IMR-90 (cell line): ENCODE measurements at regions not wholly inside any gene's neighbourhood (a gene's known extent, or its start where the extent isn't known, plus 50 kb on each side); places are given as distances from the start of the nearest gene placed in this dataset.

Source experiments
- ATAC-seq: fragments of 200-7000 bp; cut with Tn5 transposase; 2 replicates; pipeline ENCODE4 v1.9.1; 2020; ENCODE audit warnings: low read depth, mild to moderate bottlenecking, moderate library complexity
- BruUV-seq: library from RNA; stranded (reverse); fragments of 400-500 nt; replicated peaks from 2 replicates; lab custom pipeline; 2021; lab: Mats Ljungman, UMichigan
- CTCF ChIA-PET: fragments of 300-600 bp; formaldehyde crosslinking; extraction: SDS; loops from one replicate; lab custom pipeline; 2021; ENCODE audit warnings: antibody characterized with exemption; lab: Yijun Ruan, JAX
- POLR2A ChIA-PET: fragments of 300-600 bp; sonication (Branson Sonifier 250); formaldehyde crosslinking; loops from one replicate; lab custom pipeline; 2022; ENCODE audit warnings: antibody characterized with exemption; ENCODE audit not compliant: unreplicated experiment; lab: Charles Lee
- DNase-seq: peaks from one replicate; pipeline ENCODE4 v3.0.0; 2013
- H2AFZ ChIP-seq: replicated peaks from 2 replicates; pipeline ENCODE3; 2013; ENCODE audit warnings: low read length, mild to moderate bottlenecking; ENCODE audit not compliant: poor library complexity
- H2AK5ac ChIP-seq: 2 replicates; pipeline ENCODE4 v1.6.1; 2013; ENCODE audit warnings: low read depth, low read length, inconsistent platforms
- H2AK9ac ChIP-seq: replicated peaks from 2 replicates; pipeline ENCODE3; 2013; ENCODE audit warnings: mild to moderate bottlenecking, low read depth, low read length, moderate library complexity; ENCODE audit not compliant: poor library complexity
- H2BK120ac ChIP-seq: 2 replicates; pipeline ENCODE4 v1.6.1; 2013; ENCODE audit warnings: low read depth, low read length, inconsistent platforms
- H2BK15ac ChIP-seq: 3 replicates; pipeline ENCODE4 v1.6.1; 2013; ENCODE audit warnings: low read depth, low read length, inconsistent platforms
- H2BK20ac ChIP-seq: 2 replicates; pipeline ENCODE4 v1.6.1; 2013; ENCODE audit warnings: low read depth, mild to moderate bottlenecking, inconsistent platforms, low read length, moderate library complexity
- H2BK5ac ChIP-seq: 2 replicates; pipeline ENCODE4 v1.6.1; 2013; ENCODE audit warnings: mild to moderate bottlenecking, low read depth, low read length, inconsistent platforms; ENCODE audit not compliant: poor library complexity, severe bottlenecking
- H3K14ac ChIP-seq: replicated peaks from 2 replicates; pipeline ENCODE4 v1.6.1; 2013; ENCODE audit warnings: low read depth, low read length, inconsistent platforms
- H3K18ac ChIP-seq: 2 replicates; pipeline ENCODE4 v1.6.1; 2013; ENCODE audit warnings: low read depth, low read length, control low read depth
- H3K23ac ChIP-seq: 2 replicates; pipeline ENCODE4 v1.6.1; 2013; ENCODE audit warnings: low read depth, low read length, inconsistent platforms
- H3K27ac ChIP-seq: 2 replicates; pipeline ENCODE4 v1.5.1; 2013; ENCODE audit warnings: mild to moderate bottlenecking, control low read depth, low read length; ENCODE audit not compliant: insufficient read depth
- H3K27me3 ChIP-seq: 2 replicates; pipeline ENCODE4 v1.6.1; 2013; ENCODE audit warnings: low read length; ENCODE audit not compliant: control insufficient read depth, insufficient read depth
- H3K36me3 ChIP-seq: 2 replicates; pipeline ENCODE4 v1.6.1; 2013; ENCODE audit warnings: low read length, mixed read lengths; ENCODE audit not compliant: control insufficient read depth, insufficient read depth
- H3K4ac ChIP-seq: 2 replicates; pipeline ENCODE4 v1.6.1; 2013; ENCODE audit warnings: low read depth, low read length, inconsistent platforms
- H3K4me1 ChIP-seq: 2 replicates; pipeline ENCODE4 v1.6.1; 2013; ENCODE audit warnings: low read length, mixed read lengths; ENCODE audit not compliant: control insufficient read depth, insufficient read depth
- H3K4me2 ChIP-seq: 2 replicates; pipeline ENCODE4 v1.6.1; 2013; ENCODE audit warnings: low read depth, mild to moderate bottlenecking, control low read depth, low read length, moderate library complexity
- H3K4me3 ChIP-seq: 2 replicates; pipeline ENCODE4 v1.5.1; 2013; ENCODE audit warnings: low read depth, mild to moderate bottlenecking, control low read depth, low read length, moderate library complexity; ENCODE audit not compliant: insufficient read depth
- H3K56ac ChIP-seq: 2 replicates; pipeline ENCODE4 v1.6.1; 2013; ENCODE audit warnings: low read length, inconsistent platforms; ENCODE audit not compliant: insufficient read depth; ENCODE audit errors: extremely low read depth
- H3K79me1 ChIP-seq, 2 experiments: 2 replicates each; pipeline ENCODE4 v1.6.1; 2013; ENCODE audit warnings: low read length in 2 of 2, inconsistent platforms in 1 of 2, low read depth in 1 of 2
- H3K9ac ChIP-seq: 2 replicates; pipeline ENCODE4 v1.6.1; 2013; ENCODE audit warnings: low read depth, low read length, control low read depth
- H3K9me1 ChIP-seq: 2 replicates; pipeline ENCODE4 v1.6.1; 2013; ENCODE audit warnings: low read length, inconsistent platforms; ENCODE audit not compliant: insufficient read depth
- H3K9me3 ChIP-seq: 2 replicates; pipeline ENCODE4 v1.6.1; 2013; ENCODE audit warnings: low read length; ENCODE audit not compliant: control insufficient read depth, insufficient read depth
- H4K20me1 ChIP-seq: 2 replicates; pipeline ENCODE4 v1.6.1; 2013; ENCODE audit warnings: low read length, inconsistent platforms; ENCODE audit not compliant: insufficient read depth
- H4K5ac ChIP-seq: 2 replicates; pipeline ENCODE4 v1.6.1; 2013; ENCODE audit warnings: mild to moderate bottlenecking, low read depth, low read length, control low read depth
- H4K8ac ChIP-seq, 2 experiments: 2 replicates each; pipeline ENCODE4 v1.6.1; 2013; ENCODE audit warnings: low read depth in 2 of 2, low read length in 2 of 2, control low read depth in 1 of 2, inconsistent platforms in 1 of 2
- H4K91ac ChIP-seq: 2 replicates; pipeline ENCODE4 v1.6.1; 2013; ENCODE audit warnings: low read depth, low read length, inconsistent platforms; ENCODE audit not compliant: insufficient read depth
- BHLHE40 ChIP-seq: fragments of 150-350 bp; IDR thresholded peaks from 2 replicates; pipeline ENCODE4 v1.6.1; 2016; ENCODE audit warnings: mild to moderate bottlenecking, low read depth, low read length
- CEBPB ChIP-seq: IDR thresholded peaks from 2 replicates; pipeline ENCODE4 v1.6.1; 2012; ENCODE audit warnings: low read depth, low read length, improper control_type of control experiment
- CHD1 ChIP-seq: IDR thresholded peaks from 2 replicates; pipeline ENCODE4 v1.6.1; 2012; ENCODE audit warnings: low read depth, low read length, improper control_type of control experiment
- CTCF ChIP-seq: conservative IDR thresholded peaks from 2 replicates; pipeline ENCODE4 v1.5.1; 2012; ENCODE audit warnings: mild to moderate bottlenecking, low read depth, low read length, improper control_type of control experiment
- ELK1 ChIP-seq: fragments of 150-350 bp; IDR thresholded peaks from 2 replicates; pipeline ENCODE4 v1.6.1; 2016; ENCODE audit warnings: low read depth, mild to moderate bottlenecking, low read length, moderate library complexity, borderline replicate concordance
- FOS ChIP-seq: fragments of 150-350 bp; IDR thresholded peaks from 2 replicates; pipeline ENCODE4 v1.6.1; 2016; ENCODE audit warnings: low read depth, low read length
- MAFK ChIP-seq: IDR thresholded peaks from 2 replicates; pipeline ENCODE4 v1.6.1; 2012; ENCODE audit warnings: low read depth, low read length, improper control_type of control experiment
- MAZ ChIP-seq: IDR thresholded peaks from 2 replicates; pipeline ENCODE4 v1.6.1; 2012; ENCODE audit warnings: low read depth, mild to moderate bottlenecking, low read length, improper control_type of control experiment, moderate library complexity, borderline replicate concordance
- MXI1 ChIP-seq: IDR thresholded peaks from 2 replicates; pipeline ENCODE4 v1.6.1; 2012; ENCODE audit warnings: low read depth, mild to moderate bottlenecking, low read length, moderate library complexity, borderline replicate concordance
- NFE2L2 ChIP-seq: fragments of 150-350 bp; IDR thresholded peaks from 2 replicates; pipeline ENCODE4 v1.6.1; 2016; ENCODE audit warnings: low read depth, mild to moderate bottlenecking, low read length
- POLR2A ChIP-seq: IDR thresholded peaks from 2 replicates; pipeline ENCODE4 v1.6.1; 2012; ENCODE audit warnings: mild to moderate bottlenecking, low read depth, low read length
- RAD21 ChIP-seq: IDR thresholded peaks from 2 replicates; pipeline ENCODE4 v1.6.1; 2012; ENCODE audit warnings: low read length, improper control_type of control experiment
- RCOR1 ChIP-seq: IDR thresholded peaks from 2 replicates; pipeline ENCODE4 v1.6.1; 2012; ENCODE audit warnings: mild to moderate bottlenecking, low read length, improper control_type of control experiment; ENCODE audit not compliant: insufficient replicate concordance
- RFX5 ChIP-seq: IDR thresholded peaks from 2 replicates; pipeline ENCODE4 v1.8.0; 2012; ENCODE audit warnings: low read depth, mild to moderate bottlenecking, low read length, moderate library complexity
- SMC3 ChIP-seq: fragments of 150-350 bp; IDR thresholded peaks from 2 replicates; pipeline ENCODE4 v1.6.1; 2016; ENCODE audit warnings: low read depth, mild to moderate bottlenecking, antibody characterized with exemption, low read length, moderate library complexity
- USF2 ChIP-seq: fragments of 150-350 bp; IDR thresholded peaks from 2 replicates; pipeline ENCODE4 v1.6.1; 2017; ENCODE audit warnings: mild to moderate bottlenecking, antibody characterized with exemption, low read length, low read depth
- WGBS, 2 experiments: methylation state at CpG; one replicate each; pipeline versions ENCODE4 v1.1.5 to v1.1.7; 2013; ENCODE audit warnings: missing lambda C conversion rate in 2 of 2; ENCODE audit not compliant: insufficient read length in 1 of 2; ENCODE audit errors: extremely low coverage in 2 of 2; 5-methylcytosine and 5-hydroxymethylcytosine counted together
- dilution Hi-C: fragments of 300-500 bp; cut with HindIII; formaldehyde crosslinking; loops from one replicate; pipeline ENCODE4 v1.14.3; 2018; ENCODE audit warnings: low sequenced_read_pairs; ENCODE audit not compliant: unreplicated experiment
- in situ Hi-C: fragments of 300-500 bp; cut with MboI; formaldehyde crosslinking; loops from 3 replicates; pipeline ENCODE4 v1.14.3; 2019; ENCODE audit warnings: low sequenced_read_pairs, inconsistent platforms, mixed read lengths
- intact Hi-C: fragments of 100-400 bp; cut with micrococcal nuclease; formaldehyde crosslinking; loops from 2 replicates; pipeline ENCODE4 v1.10.0; 2022

DNA sequence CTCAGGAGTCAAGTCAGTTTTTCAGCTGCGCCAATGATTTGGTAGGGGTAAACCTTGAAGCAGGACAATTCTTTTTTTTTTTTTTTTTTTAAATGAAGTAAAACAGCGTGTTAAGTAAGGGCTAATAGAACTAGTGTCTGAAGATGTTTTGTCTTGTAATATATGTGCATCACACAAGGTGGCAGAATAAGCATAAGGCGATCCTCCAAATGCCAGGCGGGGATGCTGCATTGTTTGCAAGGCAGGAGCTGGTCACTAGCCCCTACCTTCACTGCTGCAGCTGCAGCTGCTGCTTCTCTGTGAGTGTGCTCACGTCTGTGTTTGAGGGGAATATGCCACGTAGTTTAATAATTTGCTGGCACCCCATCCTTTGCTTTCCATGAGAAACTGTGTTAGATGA lies 272.7 kb upstream of the MAP3K7 start:
- Histone ChIP-seq H3K9ac (no peak overlapping the region), H3K23ac (no peak overlapping the region), H3K4me3 (no peak overlapping the region), H4K5ac (no peak overlapping the region), H2BK15ac (no peak overlapping the region), H2BK5ac (no peak overlapping the region), H3K36me3 (no peaks in the 10 kb centered on the region), H3K14ac (no peak overlapping the region), H3K9me1 (no peaks in the 10 kb centered on the region), H3K27ac (no peak overlapping the region), H2AK9ac (no peak overlapping the region), H3K79me1 (no peaks in the 10 kb centered on the region), H2AFZ (no peak overlapping the region), H2AK5ac (no peak overlapping the region), H2BK20ac (no peak overlapping the region), H2BK120ac (no peak overlapping the region), H4K91ac (no peak overlapping the region), H3K4ac (no peak overlapping the region), H3K9me3 (no peaks in the 10 kb centered on the region), H4K8ac (no peak overlapping the region), H3K18ac (no peak overlapping the region), H3K4me2 (no peak overlapping the region), H3K56ac (no peak overlapping the region), H3K4me1 (no peaks in the 10 kb centered on the region), H3K27me3 (no peaks in the 10 kb centered on the region), H4K20me1 (no peaks in the 10 kb centered on the region)
- TF ChIP-seq MXI1 (no peak), MAFK (no peak), CEBPB (no peak), ELK1 (no peak), USF2 (no peak), SMC3 (no peak), MAZ (no peak), RFX5 (no peak), NFE2L2 (no peak), POLR2A (no peak), CTCF (no peak), CHD1 (no peak), FOS (no peak), BHLHE40 (no peak), RAD21 (no peak), RCOR1 (no peak)
- dilution Hi-C loops = no loop called here
- ATAC-seq (no peak), DNase-seq (no peak)
- ChIA-PET CTCF (interaction anchor here (0.6 kb wide), 1 partner anchor 207 kb away, joined by 3 read pairs; no protein-coding TSS in a partner anchor), POLR2A (no interaction called here)
- intact Hi-C loops = no loop called here
- in situ Hi-C loops = no loop called here
- no TSS peak for BruUV-seq
- whole genome bisulfite sequencing, 2 experiments = no CpG with 5 or more reads among the region's 6 CpGs
